Epithelial cell of proximal tubule (primary cell): ENCODE measurements at regions not wholly inside any gene's neighbourhood (a gene's known extent, or its start where the extent isn't known, plus 50 kb on each side); places are given as distances from the start of the nearest gene placed in this dataset.

Experiments used
- DNase-seq: peaks from one replicate; pipeline ENCODE4 v3.0.0-alpha.2; 2011; ENCODE audit warnings: low read depth
- H3K4me3 ChIP-seq: 2 replicates; pipeline ENCODE4 v1.5.1; 2011; ENCODE audit warnings: low read depth, mild to moderate bottlenecking, low read length
- CTCF ChIP-seq: conservative IDR thresholded peaks from 2 replicates; pipeline ENCODE4 v1.5.1; 2012; ENCODE audit warnings: low read depth, mild to moderate bottlenecking, low read length

GRCh38 chr3:40655551-40655950, 130.8 kb downstream of the ZNF621 start:
- DNase-seq, result no peak

GRCh38 chr3:40657623-40658022, 132.9 kb downstream of the ZNF621 start:
- DNase-seq, result no peak
- TF ChIP-seq CTCF, result no peak
- H3K4me3 ChIP-seq, result no peak overlapping the region

More at GRCh38 chr3:40655551-40655950, 130.8 kb downstream of the ZNF621 start:
- TF ChIP-seq CTCF, result no peak
- H3K4me3 ChIP-seq, result no peak overlapping the region

GRCh38 chr3:40658305-40658704, 133.5 kb downstream of the ZNF621 start:
- no peak for TF ChIP-seq CTCF

GRCh38 chr3:40660554-40660953, 135.8 kb downstream of the ZNF621 start:
- no peak for TF ChIP-seq CTCF
- DNase-seq, result no peak
- H3K4me3 ChIP-seq, result no peak overlapping the region

More at GRCh38 chr3:40658305-40658704, 133.5 kb downstream of the ZNF621 start:
- H3K4me3 ChIP-seq, result no peak overlapping the region
- DNase-seq, result no peak

- TF ChIP-seq CTCF, result no peak
- no peak for DNase-seq
- no peak overlapping the region for H3K4me3 ChIP-seq
Observed at GRCh38 chr3:40661284-40661683, 136.5 kb downstream of the ZNF621 start.

- no peak overlapping the region for H3K4me3 ChIP-seq
- DNase-seq, result no peak
- TF ChIP-seq CTCF, result no peak
Observed at GRCh38 chr3:40663280-40663679, 138.5 kb downstream of the ZNF621 start.

GRCh38 chr3:40669176-40669575, 144.4 kb downstream of the ZNF621 start:
- no peak for TF ChIP-seq CTCF
- no peak overlapping the region for H3K4me3 ChIP-seq
- no peak for DNase-seq
